Neural progenitor cell (in vitro differentiated cells): ENCODE measurements at regions not wholly inside any gene's neighbourhood (a gene's known extent, or its start where the extent isn't known, plus 50 kb on each side); places are given as distances from the start of the nearest gene placed in this dataset.

Source experiments
- DNase-seq: peaks from one replicate; pipeline ENCODE4 v3.0.0-alpha.2; 2016; ENCODE audit warnings: low spot score
- H2AFZ ChIP-seq: fragments of 200-600 bp; sonication (generic); replicated peaks from 2 replicates; pipeline ENCODE4 v1.6.1; 2016; ENCODE audit warnings: antibody characterized with exemption
- H3F3A ChIP-seq: fragments of 200-600 bp; sonication (generic); 2 replicates; pipeline ENCODE4 v1.6.1; 2016; ENCODE audit warnings: antibody characterized with exemption, low read depth
- H3K27ac ChIP-seq: fragments of 200-600 bp; sonication (generic); 2 replicates; pipeline ENCODE4 v1.5.1; 2016; ENCODE audit warnings: mild to moderate bottlenecking
- H3K27me3 ChIP-seq: fragments of 200-600 bp; sonication (generic); 2 replicates; pipeline ENCODE4 v1.6.1; 2016; ENCODE audit warnings: mild to moderate bottlenecking, moderate library complexity
- H3K36me3 ChIP-seq: fragments of 200-600 bp; sonication (generic); 2 replicates; pipeline ENCODE4 v1.5.1; 2016
- H3K4me1 ChIP-seq: fragments of 200-600 bp; sonication (generic); 2 replicates; pipeline ENCODE4 v1.6.1; 2016; ENCODE audit warnings: mixed run types
- H3K4me2 ChIP-seq: fragments of 200-600 bp; sonication (generic); 2 replicates; pipeline ENCODE4 v1.6.1; 2016
- H3K4me3 ChIP-seq: fragments of 200-600 bp; sonication (generic); 2 replicates; pipeline ENCODE4 v1.5.1; 2016
- H3K79me2 ChIP-seq: fragments of 200-600 bp; sonication (generic); 2 replicates; pipeline ENCODE4 v1.6.1; 2016; ENCODE audit warnings: low read depth
- H3K9ac ChIP-seq: fragments of 200-600 bp; sonication (generic); 2 replicates; pipeline ENCODE4 v1.6.1; 2016
- H3K9me3 ChIP-seq: fragments of 200-600 bp; sonication (generic); 2 replicates; pipeline ENCODE4 v1.5.1; 2016; ENCODE audit warnings: low read depth
- H4K20me1 ChIP-seq: fragments of 200-600 bp; sonication (generic); 2 replicates; pipeline ENCODE4 v1.6.1; 2016; ENCODE audit warnings: low read depth
- H3K27ac Mint-ChIP-seq: 3 replicates; pipeline ENCODE4 v1.8.0; 2021; ENCODE audit warnings: mixed read lengths
- H3K27me3 Mint-ChIP-seq: 2 replicates; pipeline ENCODE4 v1.8.0; 2022; ENCODE audit warnings: low read depth, mild to moderate bottlenecking, inconsistent platforms, moderate library complexity, mixed read lengths; ENCODE audit not compliant: insufficient read depth
- H3K36me3 Mint-ChIP-seq: 3 replicates; pipeline ENCODE4 v1.8.0; 2021; ENCODE audit warnings: mixed read lengths
- H3K4me1 Mint-ChIP-seq: 3 replicates; pipeline ENCODE4 v1.8.0; 2021; ENCODE audit warnings: mixed read lengths
- H3K4me3 Mint-ChIP-seq: 3 replicates; pipeline ENCODE4 v1.8.0; 2021; ENCODE audit warnings: mild to moderate bottlenecking, moderate library complexity, mixed read lengths
- H3K9me3 Mint-ChIP-seq: 3 replicates; pipeline ENCODE4 v1.8.0; 2020; ENCODE audit warnings: mixed read lengths
- CTCF ChIP-seq: fragments of 200-600 bp; sonication (generic); IDR thresholded peaks from 2 replicates; pipeline ENCODE4 v1.5.1; 2017; ENCODE audit warnings: antibody characterized with exemption, mild to moderate bottlenecking
- EZH2 ChIP-seq: fragments of 200-600 bp; sonication (generic); IDR thresholded peaks from 2 replicates; pipeline ENCODE4 v1.6.1; 2017; ENCODE audit warnings: antibody characterized with exemption, mild to moderate bottlenecking, moderate library complexity
- EZH2phosphoT487 ChIP-seq: fragments of 200-600 bp; sonication (generic); IDR thresholded peaks from 2 replicates; pipeline ENCODE4 v1.6.1; 2017; ENCODE audit warnings: antibody characterized with exemption

- Histone ChIP-seq H3K79me2 (no peaks in the 10 kb centered on the region), H3K4me1 (no peaks in the 10 kb centered on the region), H3K9me3 (no peaks in the 10 kb centered on the region), H2AFZ (no peak overlapping the region), H3K27me3 (no peaks in the 10 kb centered on the region), H3K4me2 (no peak overlapping the region), H3K36me3 (no peaks in the 10 kb centered on the region), H4K20me1 (no peaks in the 10 kb centered on the region), H3F3A (no peaks in the 10 kb centered on the region), H3K4me3 (no peak overlapping the region), H3K9ac (no peak overlapping the region), H3K27ac (no peak overlapping the region)
- Mint-ChIP-seq H3K4me3 (no peak overlapping the region), H3K9me3 (peaks cover 9% of the 10 kb centered on the region), H3K4me1 (peaks cover 8% of the 10 kb centered on the region), H3K27me3 (peaks cover 3% of the 10 kb centered on the region), H3K27ac (no peak overlapping the region), H3K36me3 (peaks cover 2% of the 10 kb centered on the region)
- TF ChIP-seq CTCF (no peak), EZH2phosphoT487 (no peak), EZH2 (no peak)
- no peak for DNase-seq
Measured at GRCh38 chrX:6678313-6678712, 143.4 kb upstream of the VCX3A start.

- H3K27ac Mint-ChIP-seq, result no peak overlapping the region
- H3K4me3 Mint-ChIP-seq, result no peak overlapping the region
Measured at GRCh38 chrX:6674734-6675133, 139.8 kb upstream of the VCX3A start.

GRCh38 chrX:6667048-6667768 lies 132.3 kb upstream of the VCX3A start:
- no peak for DNase-seq
- Mint-ChIP-seq H3K27me3 (no peaks in the 10 kb centered on the region), H3K4me1 (peaks cover 8% of the 10 kb centered on the region), H3K27ac (no peak overlapping the region), H3K4me3 (no peak overlapping the region), H3K9me3 (peaks cover 3% of the 10 kb centered on the region), H3K36me3 (no peaks in the 10 kb centered on the region)
- no peaks in the 10 kb centered on the region for H3K9me3 ChIP-seq
- no peaks in the 10 kb centered on the region for H3K27me3 ChIP-seq
- no peak overlapping the region for H3K9ac ChIP-seq
- no peak overlapping the region for H3K4me3 ChIP-seq
- no peaks in the 10 kb centered on the region for H4K20me1 ChIP-seq
- TF ChIP-seq EZH2 (no peak), CTCF (no peak), EZH2phosphoT487 (no peak)
- no peaks in the 10 kb centered on the region for H3F3A ChIP-seq
- H3K27ac ChIP-seq, result no peak overlapping the region
- no peak overlapping the region for H2AFZ ChIP-seq
- H3K79me2 ChIP-seq, result no peaks in the 10 kb centered on the region
- H3K4me1 ChIP-seq, result no peaks in the 10 kb centered on the region
- H3K36me3 ChIP-seq, result no peaks in the 10 kb centered on the region
- no peak overlapping the region for H3K4me2 ChIP-seq

More at GRCh38 chrX:6674734-6675133, 139.8 kb upstream of the VCX3A start:
- Mint-ChIP-seq H3K9me3 (peaks cover 4% of the 10 kb centered on the region), H3K27me3 (no peaks in the 10 kb centered on the region), H3K36me3 (peaks cover 2% of the 10 kb centered on the region), H3K4me1 (peaks cover 5% of the 10 kb centered on the region)
- no peaks in the 10 kb centered on the region for H4K20me1 ChIP-seq
- no peak overlapping the region for H3K9ac ChIP-seq
- no peaks in the 10 kb centered on the region for H3K27me3 ChIP-seq
- H3K4me2 ChIP-seq, result no peak overlapping the region
- no peak overlapping the region for H3K27ac ChIP-seq
- H2AFZ ChIP-seq, result no peak overlapping the region
- H3K4me1 ChIP-seq, result no peaks in the 10 kb centered on the region
- DNase-seq, result no peak
- no peaks in the 10 kb centered on the region for H3K9me3 ChIP-seq
- H3F3A ChIP-seq, result no peaks in the 10 kb centered on the region
- TF ChIP-seq EZH2, result no peak
- no peaks in the 10 kb centered on the region for H3K79me2 ChIP-seq
- H3K4me3 ChIP-seq, result no peak overlapping the region
- H3K36me3 ChIP-seq, result no peaks in the 10 kb centered on the region

- Histone ChIP-seq H3K27ac (no peak overlapping the region), H4K20me1 (no peaks in the 10 kb centered on the region), H3K4me2 (no peak overlapping the region), H3K36me3 (no peaks in the 10 kb centered on the region), H3K9me3 (no peaks in the 10 kb centered on the region), H3K9ac (no peak overlapping the region), H3K4me1 (no peaks in the 10 kb centered on the region), H3K4me3 (no peak overlapping the region), H3F3A (no peaks in the 10 kb centered on the region), H3K79me2 (no peaks in the 10 kb centered on the region), H3K27me3 (no peaks in the 10 kb centered on the region), H2AFZ (no peak overlapping the region)
- Mint-ChIP-seq H3K36me3 (no peaks in the 10 kb centered on the region), H3K9me3 (peaks cover 3% of the 10 kb centered on the region), H3K4me1 (peaks cover 8% of the 10 kb centered on the region), H3K27me3 (no peaks in the 10 kb centered on the region), H3K27ac (no peak overlapping the region), H3K4me3 (no peak overlapping the region)
- no peak for DNase-seq
- TF ChIP-seq CTCF (no peak), EZH2 (no peak), EZH2phosphoT487 (no peak)
Measured at GRCh38 chrX:6666624-6667023, 131.7 kb upstream of the VCX3A start.
